GM19467 (cell line): ENCODE measurements at regions not wholly inside any gene's neighbourhood (a gene's known extent, or its start where the extent isn't known, plus 50 kb on each side); places are given as distances from the start of the nearest gene placed in this dataset.
"Not testable (repeated sequence)": the region's sequence is repeated elsewhere in the genome, so short reads cannot be mapped to it uniquely, and the experiment has no call there.

ENCODE experiments used
- ATAC-seq: cut with Tn5 transposase; IDR thresholded peaks from one replicate; pipeline ENCODE4 v1.9.1; 2021; ENCODE audit warnings: mild to moderate bottlenecking, moderate library complexity; ENCODE audit not compliant: unreplicated experiment

GRCh38 chrX:145393702-145394235 is 146.5 kb downstream of the SPANXN1 start:
- ATAC-seq: no peak

- ATAC-seq: no peak
Measured at GRCh38 chrX:145394344-145394743, 147.0 kb downstream of the SPANXN1 start.

- ATAC-seq: no peak
Measured at GRCh38 chrX:145396612-145397011, 149.3 kb downstream of the SPANXN1 start.

- ATAC-seq: peak; percentile 53
Measured at GRCh38 chrX:145405012-145405411, 157.7 kb downstream of the SPANXN1 start.

- ATAC-seq: no peak
Measured at GRCh38 chrX:145410622-145411021, 163.3 kb downstream of the SPANXN1 start.

GRCh38 chrX:145436211-145436610 is 188.9 kb downstream of the SPANXN1 start:
- ATAC-seq: not testable (repeated sequence)

- ATAC-seq: no peak
Measured at GRCh38 chrX:145464650-145465049, 217.3 kb downstream of the SPANXN1 start.

- ATAC-seq: no peak
Measured at GRCh38 chrX:145475725-145476124, 228.4 kb downstream of the SPANXN1 start.

- ATAC-seq: no peak
Measured at GRCh38 chrX:145484740-145485139, 237.4 kb downstream of the SPANXN1 start.

- ATAC-seq: no peak
Measured at GRCh38 chrX:145502670-145503069, 255.4 kb downstream of the SPANXN1 start.

GRCh38 chrX:145506214-145506613 is 258.9 kb downstream of the SPANXN1 start:
- no peak for ATAC-seq

- no peak for ATAC-seq
Measured at GRCh38 chrX:145524931-145525330, 277.6 kb downstream of the SPANXN1 start.

GRCh38 chrX:145532176-145532780 is 285.0 kb downstream of the SPANXN1 start:
- ATAC-seq: no peak

- no peak for ATAC-seq
Measured at GRCh38 chrX:145533534-145533933, 284.1 kb upstream of the SLITRK2 start.

- no peak for ATAC-seq
Measured at GRCh38 chrX:145549496-145549895, 268.1 kb upstream of the SLITRK2 start.

GRCh38 chrX:145552643-145553042 is 265.0 kb upstream of the SLITRK2 start:
- ATAC-seq: no peak

GRCh38 chrX:145553702-145554101 is 263.9 kb upstream of the SLITRK2 start:
- no peak for ATAC-seq

- ATAC-seq: no peak
Measured at GRCh38 chrX:145563159-145563558, 254.5 kb upstream of the SLITRK2 start.

- ATAC-seq: no peak
Measured at GRCh38 chrX:145609951-145610511, 207.6 kb upstream of the SLITRK2 start.

- ATAC-seq: no peak
Measured at GRCh38 chrX:145613894-145614293, 203.7 kb upstream of the SLITRK2 start.

GRCh38 chrX:145620666-145621065 is 197.0 kb upstream of the SLITRK2 start:
- ATAC-seq: no peak

- ATAC-seq: no peak
Measured at GRCh38 chrX:145623453-145623852, 194.2 kb upstream of the SLITRK2 start.

- ATAC-seq: no peak
Measured at GRCh38 chrX:145630081-145630480, 187.5 kb upstream of the SLITRK2 start.
